Brain microvascular endothelial cell (primary cell): ENCODE measurements at regions not wholly inside any gene's neighbourhood (a gene's known extent, or its start where the extent isn't known, plus 50 kb on each side); places are given as distances from the start of the nearest gene placed in this dataset.

ENCODE experiments used
- DNase-seq: peaks from one replicate; pipeline ENCODE4 v3.0.0-alpha.2; 2020
- H3K27ac ChIP-seq: fragments of 250-450 bp; sonication (Bioruptor Pico); 2 replicates; pipeline ENCODE4 v1.5.1; 2020; ENCODE audit warnings: mild to moderate bottlenecking, moderate library complexity
- H3K27me3 ChIP-seq: fragments of 250-450 bp; sonication (Bioruptor Pico); replicated peaks from 2 replicates; pipeline ENCODE4 v1.5.1; 2020; ENCODE audit warnings: mild to moderate bottlenecking
- H3K36me3 ChIP-seq: fragments of 250-450 bp; sonication (Bioruptor Pico); replicated peaks from 2 replicates; pipeline ENCODE4 v1.5.1; 2020; ENCODE audit warnings: mild to moderate bottlenecking
- H3K4me3 ChIP-seq: 2 replicates; pipeline ENCODE4 v1.5.1; 2011; ENCODE audit warnings: low read depth, mild to moderate bottlenecking, control low read depth, low read length, moderate library complexity
- CTCF ChIP-seq: IDR thresholded peaks from 2 replicates; pipeline ENCODE4 v1.5.1; 2011; ENCODE audit warnings: low read depth, mild to moderate bottlenecking, moderate library complexity, low read length, control low read depth, inconsistent platforms; ENCODE audit errors: missing control alignments
- in situ Hi-C: cut with HindIII; loops from 2 replicates; pipeline ENCODE4 v1.10.0; 2017; ENCODE audit warnings: low sequenced_read_pairs, low pct_ligation_motif_present

- H3K4me3 ChIP-seq, result no peak overlapping the region
- TF ChIP-seq CTCF, result no peak
- in situ Hi-C loops, result no loop called here
Observed at GRCh38 chr17:73888862-73889261, 244.6 kb upstream of the SDK2 start.

GRCh38 chr17:73889439-73889838 is 245.2 kb upstream of the SDK2 start:
- no peaks in the 10 kb centered on the region for H3K36me3 ChIP-seq
- H3K27ac ChIP-seq, result no peak overlapping the region
- in situ Hi-C loops, result no loop called here
- no peaks in the 10 kb centered on the region for H3K27me3 ChIP-seq
- H3K4me3 ChIP-seq, result no peak overlapping the region
- DNase-seq, result no peak
- TF ChIP-seq CTCF, result no peak

More at GRCh38 chr17:73888862-73889261, 244.6 kb upstream of the SDK2 start:
- no peaks in the 10 kb centered on the region for H3K27me3 ChIP-seq
- no peaks in the 10 kb centered on the region for H3K36me3 ChIP-seq
- DNase-seq, result no peak
- no peak overlapping the region for H3K27ac ChIP-seq

GRCh38 chr17:73890831-73891405 is 246.7 kb upstream of the SDK2 start:
- Histone ChIP-seq H3K27me3 (no peaks in the 10 kb centered on the region), H3K4me3 (no peak overlapping the region), H3K36me3 (no peaks in the 10 kb centered on the region), H3K27ac (no peak overlapping the region)
- in situ Hi-C loops, result no loop called here
- DNase-seq, result no peak
- no peak for TF ChIP-seq CTCF

- Histone ChIP-seq H3K36me3 (no peaks in the 10 kb centered on the region), H3K27ac (no peak overlapping the region), H3K4me3 (no peak overlapping the region), H3K27me3 (no peaks in the 10 kb centered on the region)
- TF ChIP-seq CTCF, result no peak
- in situ Hi-C loops, result no loop called here
- DNase-seq, result no peak
Observed at GRCh38 chr17:73895157-73895556, 250.9 kb upstream of the SDK2 start.

- in situ Hi-C loops, result no loop called here
- no peak for TF ChIP-seq CTCF
- no peak overlapping the region for H3K27ac ChIP-seq
- H3K4me3 ChIP-seq, result no peak overlapping the region
- DNase-seq, result no peak
- H3K27me3 ChIP-seq, result no peaks in the 10 kb centered on the region
- no peaks in the 10 kb centered on the region for H3K36me3 ChIP-seq
Observed at GRCh38 chr17:73896966-73897365, 252.7 kb upstream of the SDK2 start.

- in situ Hi-C loops, result no loop called here
- Histone ChIP-seq H3K27ac (no peak overlapping the region), H3K27me3 (no peaks in the 10 kb centered on the region), H3K36me3 (no peaks in the 10 kb centered on the region), H3K4me3 (no peak overlapping the region)
- TF ChIP-seq CTCF, result no peak
- no peak for DNase-seq
Observed at GRCh38 chr17:73899839-73900238, 255.6 kb upstream of the SDK2 start.
